ENCODE measurements at regions not wholly inside any gene's neighbourhood (a gene's known extent, or its start where the extent isn't known, plus 50 kb on each side); places are given as distances from the start of the nearest gene placed in this dataset.
A peak's percentile ranks its signal among the peaks of the same experiment; 100 is the strongest.
"Not testable (repeated sequence)": the region's sequence is repeated elsewhere in the genome, so short reads cannot be mapped to it uniquely, and the experiment has no call there.

DNA sequence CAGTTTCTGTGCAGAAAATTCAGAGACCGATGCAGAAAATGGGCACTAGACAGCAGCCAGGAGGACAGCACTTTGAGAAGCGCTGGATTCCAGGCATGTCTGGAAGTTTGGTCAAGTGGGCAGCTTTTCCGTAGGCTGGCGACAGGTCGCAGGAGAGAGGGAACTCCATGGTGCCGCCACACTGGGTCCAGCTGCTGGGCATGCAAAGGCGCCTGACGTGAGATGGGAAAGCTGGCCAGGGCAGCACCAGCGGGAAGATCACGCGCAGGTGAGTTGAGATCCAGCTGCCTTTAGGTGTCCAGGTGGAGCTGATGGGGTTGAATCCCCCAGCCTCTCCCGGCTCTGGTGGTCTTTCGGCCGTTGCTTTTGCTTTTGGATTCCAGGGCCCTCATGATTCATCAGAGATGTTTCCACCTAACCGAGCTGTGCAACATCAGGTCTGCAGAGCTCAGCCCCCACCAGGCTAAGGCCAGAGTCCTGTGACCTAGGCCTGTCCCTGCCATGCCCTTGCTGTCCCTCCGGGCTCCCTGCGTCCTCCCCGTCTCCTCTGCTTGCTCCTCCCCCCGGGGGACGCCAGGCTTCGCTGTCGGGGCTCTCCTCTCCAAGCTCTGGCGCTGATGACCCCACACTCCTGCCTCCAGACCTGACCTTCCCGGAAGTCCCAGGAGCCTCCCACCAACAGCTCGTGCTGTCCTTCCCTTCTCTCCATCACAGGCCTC is 1001.7 kb downstream of the BRD1 start:
- DNase-seq, result no peak

DNA sequence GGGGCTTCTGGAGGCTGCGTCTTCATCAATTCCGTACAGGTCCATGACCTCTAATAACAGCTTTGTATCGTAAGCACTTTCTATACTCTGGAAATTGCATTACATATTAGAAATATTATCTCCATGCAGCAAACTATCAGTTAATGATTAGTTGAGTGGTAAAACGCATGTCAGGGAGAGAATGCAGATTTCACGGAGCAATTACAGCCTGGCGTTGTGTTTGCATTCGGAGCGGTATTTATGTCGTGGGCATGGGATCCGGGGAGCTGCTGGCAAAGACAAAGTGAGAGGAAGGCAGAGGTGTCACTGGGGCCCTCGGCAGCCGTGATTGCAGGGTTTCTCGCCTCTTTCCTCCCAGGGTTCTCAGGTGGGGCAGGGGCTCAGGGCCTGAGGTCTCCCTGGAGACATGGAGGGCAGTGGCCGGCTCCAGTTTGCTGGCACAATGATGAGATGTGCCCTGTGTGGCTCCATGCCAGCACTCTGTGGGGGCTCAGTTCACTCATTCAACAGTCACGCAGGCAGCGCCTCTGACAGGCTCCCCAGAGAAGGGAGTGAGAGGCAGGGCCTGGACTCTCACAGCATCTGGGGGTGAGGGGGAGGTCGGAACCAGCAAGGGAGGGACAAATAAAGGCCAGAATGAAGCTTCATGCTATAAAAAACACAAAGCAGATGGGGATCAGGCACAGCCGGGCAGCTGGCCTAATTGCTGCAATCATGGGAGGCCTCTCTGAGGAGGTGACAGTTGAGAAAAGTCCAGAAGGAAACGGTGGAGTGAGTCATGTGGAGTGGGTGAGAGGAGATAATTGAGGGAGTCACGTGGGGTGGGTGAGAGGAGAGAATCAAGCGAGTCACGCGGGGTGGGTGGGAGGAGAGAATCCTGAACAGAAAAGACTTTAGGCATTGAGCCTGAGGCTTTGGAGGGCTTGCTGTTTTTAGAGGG is 1002.7 kb downstream of the BRD1 start:
- DNase-seq, result no peak

DNA sequence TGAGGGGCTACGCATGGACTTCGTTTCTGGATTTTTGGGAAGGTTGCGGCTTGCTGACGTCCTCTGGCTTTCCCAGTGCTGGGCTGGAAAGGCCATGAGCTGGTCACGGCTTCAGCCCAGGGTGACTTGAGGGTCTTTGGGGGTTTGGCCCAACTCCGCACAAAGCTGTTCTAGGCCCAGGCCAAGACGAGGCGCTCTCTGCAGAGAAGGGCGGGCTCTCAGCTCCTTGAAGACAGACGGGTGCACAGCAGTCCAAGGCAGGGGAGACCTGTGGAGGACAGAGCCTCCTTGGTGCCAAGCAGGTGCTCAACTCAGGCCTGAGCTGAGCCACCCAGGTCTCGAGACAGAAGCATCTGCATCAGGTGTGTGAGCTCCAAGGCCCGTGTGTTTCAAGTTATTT is 1003.7 kb downstream of the BRD1 start:
- DNase-seq, result no peak

- DNase-seq, result no peak
Observed at GRCh38 chr22:48822278-48823233, 1005.1 kb downstream of the BRD1 start.

GRCh38 chr22:48821727-48822126 is 1005.9 kb downstream of the BRD1 start:
- no peak for DNase-seq

DNA sequence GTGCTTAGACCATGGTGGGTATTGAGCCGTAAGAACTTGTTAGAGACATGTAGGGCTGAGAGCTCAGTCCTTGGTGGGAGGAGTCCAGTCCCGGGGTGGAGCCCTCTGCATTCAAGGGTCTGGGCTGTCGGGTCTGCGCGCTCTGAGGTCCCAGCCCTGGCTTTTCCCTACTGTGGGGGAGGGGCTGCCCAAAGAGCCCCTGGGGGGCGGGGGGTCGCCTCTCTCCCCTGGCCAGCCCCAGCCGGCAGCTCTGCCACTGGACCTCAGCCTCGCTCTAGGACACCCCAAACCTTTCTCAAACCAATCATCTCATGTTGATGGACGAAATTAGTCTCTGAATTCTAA is 1006.4 kb downstream of the BRD1 start:
- no peak for DNase-seq

DNA sequence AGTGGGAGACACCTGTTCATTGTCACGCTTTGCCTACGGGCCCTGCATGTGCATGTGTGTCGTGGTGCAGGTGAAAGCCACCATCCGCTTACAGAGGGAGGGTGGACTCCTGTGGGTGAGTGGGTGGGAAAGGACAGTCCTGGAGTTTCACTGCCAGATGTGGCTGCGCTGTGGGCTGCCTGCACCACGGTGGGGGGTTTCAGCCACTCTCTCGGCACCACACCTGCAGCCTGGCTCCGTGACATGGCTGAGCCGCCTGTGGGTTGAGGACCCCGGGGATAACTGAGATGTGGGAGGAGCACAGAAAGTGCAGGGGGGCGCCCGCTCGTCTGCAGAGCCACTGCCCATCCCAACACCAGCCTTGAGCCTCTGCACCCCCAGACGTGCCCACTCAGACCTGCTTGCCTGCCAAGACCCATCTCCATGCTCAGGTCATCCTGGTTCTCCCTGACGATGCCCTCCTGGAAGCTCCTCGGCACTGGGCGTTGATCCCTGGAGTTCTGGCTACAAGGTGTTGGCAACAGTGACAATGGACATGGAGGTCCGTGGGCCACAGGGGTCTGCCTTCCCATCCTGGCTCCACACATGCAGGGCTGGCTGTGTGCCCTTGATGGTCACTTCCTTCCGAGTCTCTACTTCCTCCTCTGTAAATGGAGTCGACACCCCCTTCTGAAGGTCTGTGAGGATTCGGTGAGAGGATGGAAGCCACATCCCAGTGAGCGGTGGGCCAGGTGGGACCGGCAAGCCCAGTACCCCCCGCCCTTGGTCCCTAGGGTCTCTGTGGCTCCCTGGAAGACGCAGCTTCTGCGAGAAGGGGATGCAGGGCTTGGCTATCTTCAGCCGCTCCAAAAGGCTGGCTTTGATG is 1007.0 kb downstream of the BRD1 start:
- DNase-seq, result no peak

- DNase-seq, result no peak
Observed at GRCh38 chr22:48819961-48820360, 1007.7 kb downstream of the BRD1 start.

DNA sequence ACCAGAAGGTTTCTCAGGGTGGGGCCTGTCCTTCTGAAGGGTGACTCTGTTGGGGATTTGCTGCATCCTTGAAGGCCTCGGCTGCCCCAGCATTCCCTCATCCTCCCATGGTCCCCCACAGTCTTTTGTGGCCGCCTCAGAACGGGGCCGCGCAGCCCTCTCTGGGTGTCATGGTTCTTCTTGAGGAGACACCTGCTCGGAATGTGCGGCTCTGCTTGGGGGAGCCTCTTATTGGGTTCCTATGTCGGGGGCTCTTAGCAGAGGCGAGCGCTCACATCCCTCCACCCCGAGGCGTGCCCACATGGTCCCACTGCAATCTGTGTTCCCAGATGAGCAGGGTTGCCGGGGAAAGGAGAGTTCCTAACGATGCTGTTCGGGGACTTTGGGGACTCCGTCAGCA is 1008.4 kb downstream of the BRD1 start:
- DNase-seq, result no peak

DNA sequence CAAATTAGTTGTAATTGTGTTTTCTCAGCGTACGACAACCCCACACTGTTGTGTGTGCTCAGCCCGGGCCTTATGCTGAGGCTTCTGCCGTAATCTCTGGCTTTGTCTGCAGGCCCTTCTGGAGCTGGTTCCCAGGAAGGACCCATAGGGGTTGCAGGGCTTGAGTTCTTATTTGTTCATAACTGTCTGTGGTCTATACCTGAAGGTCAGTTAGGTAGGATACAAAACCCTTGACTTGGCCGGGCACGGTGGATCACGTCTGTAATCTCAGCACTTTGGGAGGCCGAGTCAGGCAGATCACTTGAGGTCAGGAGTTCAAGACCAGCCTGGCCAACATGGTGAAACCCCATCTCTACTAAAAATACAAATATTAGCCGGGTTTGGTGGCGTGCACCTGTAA is 1010.2 kb downstream of the BRD1 start:
- not testable (repeated sequence) for DNase-seq

GRCh38 chr22:48811885-48812284 is 1015.8 kb downstream of the BRD1 start:
- DNase-seq, result peak; percentile 10

DNA sequence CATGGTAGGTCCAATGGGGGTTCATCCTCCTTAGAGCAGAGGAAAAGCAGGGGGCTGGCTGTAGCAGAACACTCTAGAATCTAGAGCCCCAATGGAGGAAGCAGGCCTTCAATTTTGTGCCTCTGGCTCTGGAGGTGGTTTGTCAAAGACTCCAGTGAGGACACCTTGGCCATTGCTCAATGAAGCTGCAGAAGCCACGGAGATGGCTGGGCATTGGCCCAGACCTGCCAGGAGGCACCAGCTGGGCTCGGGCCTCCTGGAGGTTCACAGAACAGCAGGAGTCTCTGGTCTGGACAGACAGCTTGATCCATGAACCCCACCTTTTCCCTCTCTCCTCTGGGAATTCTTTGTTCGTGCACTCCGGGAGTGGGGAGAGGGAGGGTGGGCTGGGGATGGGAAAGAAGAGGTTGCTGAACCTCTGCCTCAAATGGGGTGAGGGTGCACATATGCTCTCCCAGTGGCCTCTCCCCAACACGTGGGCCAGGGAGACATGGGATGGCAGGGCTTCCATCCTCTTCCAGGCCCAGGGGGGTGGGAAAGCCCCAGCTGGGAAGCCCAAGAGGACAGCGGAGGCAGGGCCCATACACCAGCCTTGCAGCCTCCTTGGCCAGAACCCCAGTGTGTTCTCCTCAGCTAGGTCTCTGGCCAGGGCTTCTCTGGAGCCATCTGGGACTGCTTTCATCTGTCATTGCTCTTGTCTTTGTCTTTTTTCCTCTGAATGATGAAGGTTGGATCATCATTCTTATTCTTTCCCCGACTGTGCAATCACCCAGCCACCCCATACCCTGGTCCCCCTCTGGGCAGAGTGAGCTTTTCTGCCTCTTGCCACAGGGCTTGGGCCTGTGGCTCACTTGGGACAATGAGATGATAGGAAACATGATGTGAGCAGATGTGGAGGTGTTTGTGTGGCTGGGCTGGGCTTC is 1019.4 kb downstream of the BRD1 start:
- DNase-seq, result no peak

DNA sequence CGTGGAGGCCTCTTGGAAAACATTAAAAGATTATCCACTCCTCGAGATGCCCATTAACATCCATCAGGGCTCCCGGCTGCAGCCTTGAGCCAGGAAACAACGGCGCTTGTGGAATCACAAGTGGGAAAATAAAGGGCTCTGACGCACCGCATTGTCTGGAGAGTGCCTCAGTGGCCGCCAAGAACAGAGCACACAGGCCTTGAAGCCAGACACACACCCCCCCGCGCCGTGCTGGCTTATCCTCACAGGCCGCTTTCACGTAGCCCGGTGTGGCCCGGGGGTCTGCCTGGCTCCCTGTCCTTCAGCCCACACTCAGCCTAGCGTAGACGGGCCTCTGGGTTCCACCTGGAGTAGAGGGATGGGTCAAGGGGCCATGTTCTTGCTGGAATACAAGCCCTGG is 1020.5 kb downstream of the BRD1 start:
- peak; percentile 45 for DNase-seq

GRCh38 chr22:48806227-48806781 is 1021.4 kb downstream of the BRD1 start:
- DNase-seq, result no peak

DNA sequence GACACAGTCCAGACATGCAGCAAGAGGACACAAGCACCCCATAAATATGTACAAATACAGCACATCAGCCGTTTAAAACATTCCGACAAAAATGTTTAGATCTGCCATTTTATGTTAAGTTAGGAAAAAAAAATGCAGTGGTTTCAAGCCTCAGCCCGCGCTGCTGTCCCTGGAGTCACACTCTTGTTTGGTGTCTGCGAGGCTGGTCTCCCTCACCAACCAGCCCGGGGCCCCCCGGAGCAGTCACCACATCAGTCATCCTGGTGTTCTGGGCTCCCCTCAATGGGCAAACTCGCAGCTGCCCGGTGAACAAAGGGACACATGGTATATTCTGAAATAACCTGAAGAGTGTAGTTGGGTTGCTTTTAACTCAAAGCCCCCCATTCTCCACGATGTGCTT is 1022.2 kb downstream of the BRD1 start:
- DNase-seq, result no peak

GRCh38 chr22:48804811-48805301 is 1022.8 kb downstream of the BRD1 start:
- no peak for DNase-seq

DNA sequence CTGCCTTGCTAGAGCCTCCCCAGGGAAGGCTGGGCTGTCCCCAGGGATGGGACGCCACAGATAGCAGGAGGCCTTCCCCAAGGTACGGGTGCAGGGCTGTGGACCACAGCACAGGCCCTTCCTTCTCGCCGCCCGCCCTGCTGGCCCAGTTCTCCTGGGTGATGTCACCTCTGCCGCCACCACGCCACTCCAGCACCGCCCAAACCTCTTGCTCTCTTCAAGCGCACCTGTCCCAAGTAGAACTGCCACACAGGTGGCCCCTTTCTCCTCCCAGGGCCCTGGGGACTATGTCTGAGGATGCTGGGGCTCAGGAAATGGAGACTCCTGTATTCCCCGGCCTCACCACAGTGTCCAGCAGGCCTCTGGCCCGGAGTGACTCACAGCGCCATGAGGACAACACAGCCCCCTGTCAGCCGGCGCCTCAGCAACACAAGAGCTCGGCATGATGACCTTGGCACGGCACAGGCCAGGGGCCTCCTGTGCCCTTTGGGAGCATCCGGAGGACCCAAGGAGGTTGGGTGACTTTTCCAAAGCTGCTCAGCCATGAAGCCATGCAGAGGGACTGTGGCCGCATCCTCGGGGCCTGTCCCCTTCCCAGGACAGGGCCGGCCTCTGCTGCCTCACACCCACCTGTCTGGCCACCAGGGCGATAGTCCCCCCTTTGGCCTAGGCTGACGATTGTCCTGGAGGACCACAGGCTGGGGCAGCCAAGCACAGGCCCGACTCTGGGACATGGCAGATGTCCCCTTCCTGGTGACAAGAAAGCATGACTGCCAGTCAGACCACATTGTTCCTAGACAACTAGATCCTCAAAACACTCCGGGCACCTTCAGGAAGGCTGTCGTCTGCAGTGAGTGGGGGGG is 1023.5 kb downstream of the BRD1 start:
- DNase-seq, result no peak

- no peak for DNase-seq
Observed at GRCh38 chr22:48803171-48803947, 1024.3 kb downstream of the BRD1 start.

- DNase-seq, result no peak
Observed at GRCh38 chr22:48802576-48802975, 1025.1 kb downstream of the BRD1 start.
